Mesenteric fat pad (tissue), 1 donor: ENCODE measurements at regions not wholly inside any gene's neighbourhood (a gene's known extent, or its start where the extent isn't known, plus 50 kb on each side); places are given as distances from the start of the nearest gene placed in this dataset.
"Not testable (repeated sequence)": the region's sequence is repeated elsewhere in the genome, so short reads cannot be mapped to it uniquely, and the experiment has no call there.

Experiments
- DNase-seq: peaks from one replicate; pipeline ENCODE4 v3.0.0-alpha.2; 2020; ENCODE audit warnings: low spot score
- donor health status: DM: yes; HTN: yes; CAD: no.

- no peak for DNase-seq
Measured at GRCh38 chr9:129415942-129416651, 204.8 kb downstream of the C9orf50 start.

GRCh38 chr9:129414993-129415941 lies 205.6 kb downstream of the C9orf50 start:
- DNase-seq: no peak

GRCh38 chr9:129414377-129414992 lies 206.4 kb downstream of the C9orf50 start:
- no peak for DNase-seq

GRCh38 chr9:129413537-129414376 lies 207.1 kb downstream of the C9orf50 start:
- DNase-seq: peak; percentile 100

GRCh38 chr9:129412814-129413536 lies 207.9 kb downstream of the C9orf50 start:
- no peak for DNase-seq

- DNase-seq: not testable (repeated sequence)
Measured at GRCh38 chr9:129412176-129412813, 208.6 kb downstream of the C9orf50 start.

- DNase-seq: no peak
Measured at GRCh38 chr9:129411501-129412175, 209.3 kb downstream of the C9orf50 start.

- no peak for DNase-seq
Measured at GRCh38 chr9:129410226-129410625, 210.7 kb downstream of the C9orf50 start.

- DNase-seq: no peak
Measured at GRCh38 chr9:129408535-129409215, 212.2 kb downstream of the C9orf50 start.

GRCh38 chr9:129407905-129408452 lies 212.9 kb downstream of the C9orf50 start:
- DNase-seq: no peak

- no peak for DNase-seq
Measured at GRCh38 chr9:129406278-129407225, 214.3 kb downstream of the C9orf50 start.

GRCh38 chr9:129405827-129406213 lies 215.1 kb downstream of the C9orf50 start:
- no peak for DNase-seq

GRCh38 chr9:129405089-129405826 lies 215.6 kb downstream of the C9orf50 start:
- no peak for DNase-seq

- no peak for DNase-seq
Measured at GRCh38 chr9:129404621-129405020, 216.3 kb downstream of the C9orf50 start.

- DNase-seq: no peak
Measured at GRCh38 chr9:129403779-129404620, 216.9 kb downstream of the C9orf50 start.
